HG03060 (cell line): ENCODE measurements at regions not wholly inside any gene's neighbourhood (a gene's known extent, or its start where the extent isn't known, plus 50 kb on each side); places are given as distances from the start of the nearest gene placed in this dataset.
"Not testable (repeated sequence)": the region's sequence is repeated elsewhere in the genome, so short reads cannot be mapped to it uniquely, and the experiment has no call there.

Experiments
- ATAC-seq: cut with Tn5 transposase; IDR thresholded peaks from one replicate; pipeline ENCODE4 v1.9.1; 2021; ENCODE audit warnings: low read depth, moderate number of reproducible peaks; ENCODE audit not compliant: unreplicated experiment

GRCh38 chr18:76052227-76052595 lies 442.8 kb downstream of the ZNF516 start:
- no peak for ATAC-seq

DNA sequence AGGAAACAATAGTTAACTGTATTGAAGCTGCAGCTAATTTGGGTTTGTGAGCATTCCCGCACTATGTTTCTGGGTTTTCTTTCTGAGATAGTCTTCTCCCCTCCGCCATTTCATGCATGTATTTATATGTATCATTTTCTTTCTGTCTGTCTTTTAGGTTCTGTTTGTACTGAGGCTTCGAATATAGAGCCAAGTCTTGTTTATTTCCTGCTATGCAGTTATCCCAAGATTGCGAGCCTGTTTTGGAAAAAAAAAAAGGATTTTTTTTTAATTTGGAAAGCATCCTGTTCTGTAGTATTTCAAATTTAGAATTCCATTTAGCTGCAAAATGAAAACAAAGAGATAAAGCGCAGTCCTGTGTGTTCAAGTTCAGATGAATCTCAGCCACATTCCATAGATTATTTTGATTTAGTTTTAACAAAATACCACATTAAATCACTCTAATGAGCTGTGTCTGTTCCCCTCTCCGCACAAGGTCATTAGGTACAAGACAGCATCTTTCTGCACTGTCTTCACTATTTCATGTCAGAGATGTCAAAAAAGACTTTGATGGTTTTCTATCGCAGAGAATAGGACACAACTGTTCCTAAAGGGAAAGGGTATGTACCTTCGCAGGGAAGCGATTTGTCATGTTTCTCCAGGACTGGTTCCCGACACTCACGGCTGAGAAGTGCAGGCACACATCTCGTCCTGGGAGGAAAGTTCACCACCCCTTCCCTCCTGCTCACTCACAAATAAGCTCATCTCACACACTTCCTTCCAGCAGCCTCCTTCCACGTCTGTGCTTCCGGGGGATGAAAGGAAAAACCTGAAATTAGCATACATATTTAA lies 443.4 kb downstream of the ZNF516 start:
- no peak for ATAC-seq

DNA sequence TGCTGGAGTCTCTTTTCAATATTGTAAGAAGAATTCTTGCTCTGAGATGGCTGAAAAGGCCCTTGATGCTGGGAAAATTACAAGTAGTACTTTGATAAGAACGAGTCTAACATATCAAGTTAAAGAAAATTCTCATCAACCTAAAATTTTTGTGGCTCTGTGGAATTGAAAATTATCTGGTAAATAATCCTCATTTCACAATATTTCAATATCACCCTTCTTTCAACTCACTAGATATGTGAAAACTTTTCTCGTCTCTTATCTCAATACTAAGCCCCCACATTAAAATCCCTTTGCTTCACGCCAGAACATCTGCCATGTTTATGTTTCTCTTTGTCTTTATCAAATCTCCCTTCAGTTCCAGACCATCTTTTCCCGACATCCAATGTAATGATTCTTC lies 448.8 kb downstream of the ZNF516 start:
- no peak for ATAC-seq

GRCh38 chr18:76042511-76042910 lies 452.5 kb downstream of the ZNF516 start:
- no peak for ATAC-seq

DNA sequence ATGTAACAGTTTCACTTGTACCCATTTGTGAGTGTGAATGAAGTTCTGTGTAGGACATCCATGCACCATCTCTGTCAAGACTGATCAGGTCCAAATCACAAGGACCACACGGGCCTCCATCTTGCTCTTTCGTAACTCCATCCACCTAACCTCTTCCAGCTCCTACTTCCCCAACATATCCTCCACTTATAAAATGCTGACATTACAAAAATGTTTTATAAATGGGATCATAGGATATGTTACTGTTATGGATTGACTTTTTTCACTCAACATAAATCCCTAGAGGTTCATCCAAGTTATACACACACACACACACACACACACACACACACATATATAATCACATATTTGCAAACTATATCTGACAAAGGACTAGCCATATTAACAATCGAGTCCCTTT lies 476.8 kb downstream of the ZNF516 start:
- ATAC-seq = no peak

- no peak for ATAC-seq
Observed at GRCh38 chr18:76013057-76013456, 482.0 kb downstream of the ZNF516 start.

DNA sequence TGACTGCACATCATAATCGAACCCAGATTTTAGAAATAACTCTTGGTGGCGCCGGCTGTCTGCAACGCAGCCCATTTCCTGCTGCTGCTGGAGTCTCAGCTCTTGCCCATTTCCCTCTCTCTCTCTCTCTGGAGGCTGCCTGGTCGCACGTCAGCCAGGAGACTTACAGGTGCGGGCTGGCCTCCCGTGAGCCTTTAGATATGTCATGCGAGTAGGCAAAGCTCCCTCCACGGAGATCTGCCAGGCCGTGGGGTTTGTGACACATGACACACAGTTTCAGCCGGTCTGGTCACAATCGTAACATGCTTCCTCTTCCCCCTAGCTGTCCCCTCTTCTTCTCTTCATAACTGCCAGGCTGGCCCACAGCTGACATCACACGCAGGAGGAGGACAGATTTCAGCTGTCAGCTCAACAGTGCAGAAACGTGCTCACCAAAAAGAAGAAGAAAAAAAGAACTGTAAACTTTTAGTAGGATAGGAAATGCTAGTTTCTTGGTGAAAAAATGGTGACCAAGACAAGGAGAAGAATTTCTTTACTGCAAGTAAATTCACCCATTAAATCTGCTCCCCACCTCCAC lies 489.3 kb downstream of the ZNF516 start:
- ATAC-seq = no peak

GRCh38 chr18:75987913-75988312 lies 507.1 kb downstream of the ZNF516 start:
- ATAC-seq = not testable (repeated sequence)

DNA sequence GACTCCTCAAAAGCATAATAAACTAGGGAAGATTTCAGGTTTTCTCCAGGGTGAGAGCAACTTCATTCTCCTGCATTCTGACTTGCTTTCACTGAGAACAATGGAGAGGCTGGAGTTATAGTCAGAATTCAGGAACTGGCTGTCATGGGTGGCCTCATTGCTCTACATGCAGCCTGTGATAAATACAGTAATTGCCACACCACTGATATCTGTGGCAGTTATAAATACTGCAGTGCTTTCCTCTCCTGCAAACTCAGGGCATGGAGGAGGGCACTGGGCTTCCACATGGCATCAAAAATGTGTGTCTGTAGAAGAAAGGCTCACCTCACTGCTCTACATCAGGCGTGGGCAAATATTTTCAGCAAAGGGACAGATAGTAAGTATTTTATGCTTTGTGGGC lies 510.2 kb downstream of the ZNF516 start:
- ATAC-seq = no peak

- no peak for ATAC-seq
Observed at GRCh38 chr18:75981102-75981501, 513.9 kb downstream of the ZNF516 start.

DNA sequence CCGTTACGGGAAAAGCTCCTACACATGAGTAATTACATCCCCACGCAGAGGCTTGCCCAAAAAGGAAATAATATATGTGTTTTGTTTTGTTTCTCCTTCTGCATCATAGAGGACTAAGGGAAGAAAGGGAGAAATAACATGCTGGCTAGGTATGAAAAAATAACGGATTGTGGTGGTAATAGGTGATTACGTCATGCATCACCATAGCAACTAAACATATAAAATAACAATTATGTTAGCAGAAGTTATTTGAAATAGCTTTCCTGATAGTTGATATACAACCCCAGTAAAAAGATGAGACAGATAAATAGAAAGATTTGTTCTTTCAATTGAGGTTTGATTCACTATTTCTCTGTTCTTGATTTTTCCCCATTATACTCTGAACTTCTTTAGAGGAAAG lies 518.0 kb downstream of the ZNF516 start:
- no peak for ATAC-seq

DNA sequence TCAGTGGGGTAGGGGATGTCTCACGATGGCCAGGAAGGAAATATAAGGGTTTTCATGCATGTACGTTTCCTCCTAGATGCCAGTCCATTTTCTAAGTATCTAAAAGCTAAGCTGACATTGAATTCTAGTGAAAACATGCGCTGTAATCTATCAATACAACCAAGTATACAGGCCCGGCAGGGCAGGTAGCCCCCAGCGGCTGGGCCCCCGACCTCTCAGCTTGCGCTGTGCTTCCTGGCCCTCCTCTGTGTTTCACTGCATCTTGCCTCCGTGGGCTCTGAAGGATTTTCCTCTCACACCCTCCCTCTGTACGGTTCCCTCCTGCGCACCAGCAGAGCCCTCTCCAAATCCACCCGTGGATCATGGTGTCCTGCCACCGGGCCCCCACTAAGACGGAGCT lies 524.8 kb downstream of the ZNF516 start:
- ATAC-seq = no peak

DNA sequence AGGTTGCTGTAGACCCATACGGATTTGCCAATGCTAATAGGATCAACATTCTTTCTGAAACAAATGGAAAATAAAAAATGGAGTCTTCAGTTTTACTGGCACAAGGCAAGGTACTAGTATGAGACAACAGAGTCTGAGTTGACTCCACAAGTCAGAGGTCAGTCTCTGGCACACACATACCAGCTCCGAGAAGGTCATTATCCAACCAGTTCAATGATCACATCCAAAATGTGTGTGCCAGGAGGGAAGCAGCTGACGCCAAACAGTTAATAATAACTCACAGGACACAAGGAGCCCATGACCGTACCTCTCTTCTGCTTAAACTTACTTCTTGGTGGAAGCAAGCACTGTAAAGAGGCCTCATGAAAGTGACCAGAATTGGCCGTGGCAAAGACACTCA lies 528.6 kb downstream of the ZNF516 start:
- ATAC-seq = no peak

DNA sequence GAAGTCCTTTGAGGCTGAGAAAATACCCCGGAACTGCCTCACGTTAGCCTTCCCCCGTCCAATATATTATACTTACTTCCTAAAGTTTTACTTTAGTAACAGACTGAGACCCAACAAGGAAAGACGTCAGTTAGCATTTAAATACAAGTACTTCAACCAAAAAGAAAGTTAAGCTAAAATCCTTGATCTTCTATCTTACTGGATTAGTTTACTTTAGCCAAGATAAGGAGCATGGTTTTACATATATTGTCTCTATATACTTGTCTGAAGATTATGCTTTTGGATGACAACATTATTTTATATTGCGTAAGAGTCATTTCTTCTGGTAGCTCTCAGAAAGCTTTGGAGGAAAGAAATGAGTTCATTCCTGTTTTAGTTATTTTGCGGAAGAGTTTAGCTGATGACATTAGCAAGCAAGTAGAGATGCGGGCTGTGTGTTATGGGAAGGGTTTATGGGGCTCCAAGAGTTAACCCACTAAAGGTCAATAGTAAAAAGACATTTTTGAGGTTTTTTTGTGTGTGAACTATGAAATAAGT lies 532.9 kb downstream of the ZNF516 start:
- ATAC-seq = no peak

- not testable (repeated sequence) for ATAC-seq
Observed at GRCh38 chr18:75960356-75960755, 532.9 kb upstream of the SMIM21 start.

GRCh38 chr18:75959150-75959549 lies 531.6 kb upstream of the SMIM21 start:
- ATAC-seq = no peak

GRCh38 chr18:75958683-75959082 lies 531.2 kb upstream of the SMIM21 start:
- ATAC-seq = no peak

GRCh38 chr18:75945265-75945933 lies 517.9 kb upstream of the SMIM21 start:
- no peak for ATAC-seq

GRCh38 chr18:75937306-75937705 lies 509.8 kb upstream of the SMIM21 start:
- ATAC-seq = no peak

DNA sequence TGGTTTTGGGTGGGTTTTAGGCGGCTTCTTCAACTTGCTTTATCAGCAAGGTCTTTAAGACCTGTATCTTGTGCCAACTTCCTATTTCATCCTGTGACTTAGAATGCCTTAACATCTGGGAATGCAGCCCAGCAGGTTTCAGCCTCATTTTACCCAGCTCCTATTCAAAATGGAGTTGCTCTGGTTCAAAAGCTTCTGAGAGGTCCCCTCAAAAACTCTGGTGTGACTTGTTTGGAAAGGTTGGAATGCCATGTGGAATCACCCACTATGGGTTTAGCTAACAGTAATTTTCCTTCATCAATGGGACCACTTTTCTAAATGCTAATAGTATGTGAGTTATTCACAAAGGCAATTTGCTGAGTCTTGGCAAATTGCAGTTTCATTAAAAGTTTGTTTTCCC lies 509.4 kb upstream of the SMIM21 start:
- no peak for ATAC-seq

DNA sequence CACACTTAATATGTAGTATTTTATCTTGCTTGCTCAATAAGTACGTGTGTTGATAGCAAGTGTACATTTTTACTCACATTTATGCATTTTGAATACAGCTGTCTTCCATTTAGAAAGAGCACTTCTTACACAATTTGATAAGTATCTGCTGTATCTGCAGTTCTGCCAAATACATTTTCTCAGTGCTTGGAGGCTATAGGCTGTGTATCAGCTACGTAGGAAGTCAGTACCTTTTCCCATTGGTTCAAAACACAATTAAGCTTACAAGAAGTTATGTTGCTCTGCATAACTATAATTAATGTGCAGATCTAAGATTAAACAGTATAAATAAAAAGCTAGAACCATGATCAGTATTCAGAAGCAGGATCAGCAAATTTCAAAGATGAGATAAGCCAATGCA lies 503.6 kb upstream of the SMIM21 start:
- ATAC-seq = no peak

- ATAC-seq = no peak
Observed at GRCh38 chr18:75928706-75929105, 501.2 kb upstream of the SMIM21 start.
